Endothelial cell of umbilical vein (primary cell): ENCODE measurements at regions not wholly inside any gene's neighbourhood (a gene's known extent, or its start where the extent isn't known, plus 50 kb on each side); places are given as distances from the start of the nearest gene placed in this dataset.

Experiments
- BruUV-seq: library from RNA; stranded (reverse); fragments of 400-500 nt; replicated peaks from 2 replicates; lab custom pipeline; 2021; lab: Mats Ljungman, UMichigan
- CTCF ChIA-PET: fragments of 300-600, 350-600 bp; sonication (Branson Sonifier 250); formaldehyde crosslinking; loops from one replicate; lab custom pipeline; 2021; ENCODE audit warnings: antibody characterized with exemption, inconsistent platforms; lab: Charles Lee
- POLR2A ChIA-PET: fragments of 300-600, 350-600 bp; sonication (Branson Sonifier 250); formaldehyde crosslinking; loops from one replicate; lab custom pipeline; 2021; ENCODE audit warnings: antibody characterized with exemption, inconsistent platforms; lab: Charles Lee
- DNase-seq: peaks from one replicate; pipeline ENCODE4 v3.0.0-alpha.2; 2011; ENCODE audit warnings: low read depth, low spot score
- FAIRE-seq: peaks from 2 replicates; lab custom pipeline; 2011; peaks lifted over from hg19 to GRCh38; lab: Jason Lieb, UNC
- H2AFZ ChIP-seq: 2 replicates; pipeline ENCODE4 v1.6.0; 2012; ENCODE audit warnings: low read depth, low read length, control low read depth, inconsistent platforms
- H3K27ac ChIP-seq: 2 replicates; pipeline ENCODE4 v1.5.1; 2011; ENCODE audit warnings: low read depth, mild to moderate bottlenecking, control low read depth, low read length, moderate library complexity; ENCODE audit not compliant: insufficient read depth
- H3K27me3 ChIP-seq, 2 experiments: 2 replicates each; pipeline versions ENCODE4 v1.6.0 to v1.6.1; 2011; ENCODE audit warnings: low read length in 2 of 2, mixed read lengths in 1 of 2; ENCODE audit not compliant: control insufficient read depth in 2 of 2, insufficient read depth in 2 of 2
- H3K36me3 ChIP-seq, 2 experiments: 2 replicates in 1 of 2; 3 replicates in 1 of 2; pipeline ENCODE4 v1.5.1; 2011; ENCODE audit warnings: low read length in 2 of 2, mild to moderate bottlenecking in 1 of 2, moderate library complexity in 1 of 2; ENCODE audit not compliant: control insufficient read depth in 2 of 2, insufficient read depth in 2 of 2; ENCODE audit errors: extremely low read depth in 1 of 2
- H3K4me1 ChIP-seq: 3 replicates; pipeline ENCODE4 v1.5.1; 2011; ENCODE audit warnings: mild to moderate bottlenecking, low read length; ENCODE audit not compliant: control insufficient read depth, insufficient read depth; ENCODE audit errors: extremely low read depth
- H3K4me2 ChIP-seq: 2 replicates; pipeline ENCODE4 v1.6.1; 2011; ENCODE audit warnings: low read length, control low read depth, mixed read lengths; ENCODE audit not compliant: insufficient read depth
- H3K4me3 ChIP-seq, 3 experiments: fragments of 200-600 bp in 1 of 3; sonication (generic), shearing (Covaris generic) in 1 of 3; replicated peaks in 1 of 3; 2 replicates each; pipeline ENCODE4 v1.5.1; 2011 to 2016; ENCODE audit warnings: control low read depth in 3 of 3, low read length in 3 of 3, mild to moderate bottlenecking in 2 of 3, inconsistent platforms in 1 of 3, low read depth in 1 of 3, moderate library complexity in 1 of 3; ENCODE audit not compliant: insufficient read depth in 1 of 3
- H3K79me2 ChIP-seq: 2 replicates; pipeline ENCODE4 v1.6.0; 2012; ENCODE audit warnings: low read length, inconsistent platforms; ENCODE audit not compliant: control insufficient read depth, insufficient read depth
- H3K9ac ChIP-seq: replicated peaks from 2 replicates; pipeline ENCODE3; 2011; ENCODE audit warnings: low read length, control low read depth; ENCODE audit not compliant: insufficient read depth; ENCODE audit errors: extremely low read depth
- H3K9me1 ChIP-seq: replicated peaks from 3 replicates; pipeline ENCODE4 v1.6.0; 2011; ENCODE audit warnings: mild to moderate bottlenecking, low read length; ENCODE audit not compliant: control insufficient read depth, insufficient read depth; ENCODE audit errors: extremely low read depth
- H3K9me3 ChIP-seq: replicated peaks from 2 replicates; pipeline ENCODE4 v1.5.1; 2012; ENCODE audit warnings: low read length, inconsistent platforms; ENCODE audit not compliant: control insufficient read depth, insufficient read depth
- H4K20me1 ChIP-seq: replicated peaks from 2 replicates; pipeline ENCODE3; 2011; ENCODE audit warnings: mild to moderate bottlenecking, low read length; ENCODE audit not compliant: control insufficient read depth, insufficient read depth; ENCODE audit errors: extremely low read depth
- EZH2 ChIP-seq: IDR thresholded peaks from 2 replicates; pipeline ENCODE4 v1.6.1; 2012; ENCODE audit warnings: borderline replicate concordance, low read depth, mild to moderate bottlenecking, moderate library complexity, low read length, inconsistent platforms; ENCODE audit not compliant: severe bottlenecking
- FOS ChIP-seq: IDR thresholded peaks from 2 replicates; pipeline ENCODE4 v1.6.1; 2011; ENCODE audit warnings: mild to moderate bottlenecking, low read length, moderate library complexity, borderline replicate concordance; ENCODE audit not compliant: insufficient read depth
- dilution Hi-C: fragments of 300-500 bp; cut with MboI; formaldehyde crosslinking; loops from one replicate; pipeline ENCODE4 v1.15.0; 2019; ENCODE audit warnings: low sequenced_read_pairs; ENCODE audit not compliant: extremely low pct_ligation_motif_present
- intact Hi-C: fragments of 100-400 bp; cut with micrococcal nuclease; formaldehyde crosslinking; loops from one replicate; pipeline ENCODE4 v1.10.0; 2022
- TF ChIP-seq, protein P1 (sequence below), 2 donors: IDR thresholded peaks; 1 replicate in 1 of 2; 2 replicates in 1 of 2; pipeline ENCODE4 v1.5.1; 2011; ENCODE audit warnings: low read length in 2 of 2, mild to moderate bottlenecking in 2 of 2, moderate library complexity in 2 of 2, control low read depth in 1 of 2, inconsistent platforms in 1 of 2, low read depth in 1 of 2; ENCODE audit not compliant: insufficient read depth in 1 of 2; ENCODE audit errors: extremely low read depth in 1 of 2
- TF ChIP-seq, protein P2 (sequence below): IDR thresholded peaks from 2 replicates; pipeline ENCODE4 v1.6.1; 2011; ENCODE audit not compliant: insufficient read depth, insufficient read length

DNA sequence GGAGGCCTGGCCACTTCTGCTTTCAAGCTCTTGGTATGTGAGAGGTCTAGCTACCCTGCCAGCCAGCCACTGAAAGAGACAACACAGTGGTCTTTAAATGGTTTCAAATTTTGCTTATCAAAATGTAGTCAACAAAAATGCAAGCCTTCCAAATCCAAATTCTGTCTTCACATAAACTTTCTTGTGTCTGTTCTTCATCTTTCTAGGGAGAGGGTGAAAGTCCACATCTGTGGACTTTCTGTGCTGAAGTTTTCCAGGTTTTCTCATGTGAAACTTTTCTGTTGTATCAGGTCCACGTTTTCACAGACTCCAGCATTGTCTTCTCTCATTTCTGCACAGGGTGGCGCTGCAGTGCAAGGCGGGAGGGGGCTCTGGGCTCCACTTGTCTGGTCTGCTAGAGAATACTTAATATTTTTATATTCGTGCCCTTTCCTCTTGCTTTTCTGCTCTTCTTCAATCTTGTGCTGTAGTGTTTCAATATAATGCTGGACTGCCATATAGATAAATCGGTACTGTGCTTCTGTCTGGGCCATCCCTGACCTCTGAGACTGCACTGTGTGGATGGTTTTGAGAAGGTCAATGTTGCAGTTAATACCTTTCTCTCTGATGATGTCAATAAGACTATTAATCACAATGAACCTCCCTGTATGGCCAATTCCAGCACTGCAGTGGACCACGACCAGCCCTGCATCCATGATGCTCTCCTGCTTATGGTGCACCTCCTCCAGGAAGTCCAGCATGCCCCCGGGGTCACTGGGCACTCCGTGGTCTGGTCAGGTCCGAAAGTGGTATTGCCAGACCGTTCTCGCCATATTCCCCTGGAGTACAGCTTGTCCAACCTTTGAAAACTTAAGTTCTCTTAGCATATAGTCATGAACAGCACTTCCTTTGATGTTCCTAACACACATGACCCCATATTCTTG, 161.6 kb upstream of the TNFAIP3 start:
- CTCF ChIA-PET: interaction anchor here (0.6 to 3.9 kb wide), 29 partner anchors 10 to 611 kb away, joined by 3 to 72 read pairs (median 5); partner anchors contain the start of gene TNFAIP3
- Histone ChIP-seq H3K4me2 (no peak overlapping the region), H3K36me3 (no peaks in the 10 kb centered on the region), H3K27me3 (no peaks in the 10 kb centered on the region), H3K27ac (no peak overlapping the region), H3K9me1 (no peaks in the 10 kb centered on the region), H3K79me2 (no peaks in the 10 kb centered on the region), H2AFZ (peak overlapping the region; percentile 56), H3K4me3 (no peak overlapping the region), H3K9me3 (no peaks in the 10 kb centered on the region), H4K20me1 (no peaks in the 10 kb centered on the region), H3K4me1 (peaks cover 4% of the 10 kb centered on the region), H3K9ac (no peak overlapping the region)
- dilution Hi-C loops: no loop called here
- peak; percentile 70 for DNase-seq
- intact Hi-C loops: loop anchor here (1.0 to 5.0 kb wide), 5 partner anchors 97 to 403 kb away; no protein-coding TSS in a partner anchor
- FAIRE-seq: peak; percentile 77
- POLR2A ChIA-PET: interaction anchor here (0.8 kb wide), 1 partner anchor 162 kb away, joined by 4 read pairs; the partner anchor contains the start of gene TNFAIP3
- no TSS peak for BruUV-seq
- TF ChIP-seq, protein P1, sequence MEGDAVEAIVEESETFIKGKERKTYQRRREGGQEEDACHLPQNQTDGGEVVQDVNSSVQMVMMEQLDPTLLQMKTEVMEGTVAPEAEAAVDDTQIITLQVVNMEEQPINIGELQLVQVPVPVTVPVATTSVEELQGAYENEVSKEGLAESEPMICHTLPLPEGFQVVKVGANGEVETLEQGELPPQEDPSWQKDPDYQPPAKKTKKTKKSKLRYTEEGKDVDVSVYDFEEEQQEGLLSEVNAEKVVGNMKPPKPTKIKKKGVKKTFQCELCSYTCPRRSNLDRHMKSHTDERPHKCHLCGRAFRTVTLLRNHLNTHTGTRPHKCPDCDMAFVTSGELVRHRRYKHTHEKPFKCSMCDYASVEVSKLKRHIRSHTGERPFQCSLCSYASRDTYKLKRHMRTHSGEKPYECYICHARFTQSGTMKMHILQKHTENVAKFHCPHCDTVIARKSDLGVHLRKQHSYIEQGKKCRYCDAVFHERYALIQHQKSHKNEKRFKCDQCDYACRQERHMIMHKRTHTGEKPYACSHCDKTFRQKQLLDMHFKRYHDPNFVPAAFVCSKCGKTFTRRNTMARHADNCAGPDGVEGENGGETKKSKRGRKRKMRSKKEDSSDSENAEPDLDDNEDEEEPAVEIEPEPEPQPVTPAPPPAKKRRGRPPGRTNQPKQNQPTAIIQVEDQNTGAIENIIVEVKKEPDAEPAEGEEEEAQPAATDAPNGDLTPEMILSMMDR (IDR thresholded peaks at IDR 0.05; ENCODE audit: extremely low read depth in 1 of 2, insufficient read depth in 1 of 2, low read depth in 1 of 2, low read length in 2 of 2): peak; percentile 72 to 85
- TF ChIP-seq EZH2 (no peak), FOS (no peak)
- TF ChIP-seq, protein P2, sequence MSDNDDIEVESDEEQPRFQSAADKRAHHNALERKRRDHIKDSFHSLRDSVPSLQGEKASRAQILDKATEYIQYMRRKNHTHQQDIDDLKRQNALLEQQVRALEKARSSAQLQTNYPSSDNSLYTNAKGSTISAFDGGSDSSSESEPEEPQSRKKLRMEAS: no peak
